Right lobe of liver (tissue), 4 donors: ENCODE measurements at regions not wholly inside any gene's neighbourhood (a gene's known extent, or its start where the extent isn't known, plus 50 kb on each side); places are given as distances from the start of the nearest gene placed in this dataset.

ENCODE experiments used
- POLR2A ChIP-seq: fragments of 450-650 bp; IDR thresholded peaks from one replicate; pipeline ENCODE4 v1.6.1; 2017; ENCODE audit warnings: antibody characterized with exemption, mild to moderate bottlenecking
- TF ChIP-seq, protein P1 (sequence below), 4 donors: fragments of 200-600 bp in 3 of 4; fragments of 450-650 bp in 1 of 4; IDR thresholded peaks; one replicate each; pipeline versions ENCODE4 v1.5.1 to v1.8.0; 2016 to 2022; ENCODE audit warnings: antibody characterized with exemption in 4 of 4, mild to moderate bottlenecking in 2 of 4
- donor health status: DM: no; HTN: no; CAD: no.
- donor health status: DM: no; HTN: no; CAD: no.
- donor health status: DM: no; HTN: yes; CAD: no.

- TF ChIP-seq, protein P1, sequence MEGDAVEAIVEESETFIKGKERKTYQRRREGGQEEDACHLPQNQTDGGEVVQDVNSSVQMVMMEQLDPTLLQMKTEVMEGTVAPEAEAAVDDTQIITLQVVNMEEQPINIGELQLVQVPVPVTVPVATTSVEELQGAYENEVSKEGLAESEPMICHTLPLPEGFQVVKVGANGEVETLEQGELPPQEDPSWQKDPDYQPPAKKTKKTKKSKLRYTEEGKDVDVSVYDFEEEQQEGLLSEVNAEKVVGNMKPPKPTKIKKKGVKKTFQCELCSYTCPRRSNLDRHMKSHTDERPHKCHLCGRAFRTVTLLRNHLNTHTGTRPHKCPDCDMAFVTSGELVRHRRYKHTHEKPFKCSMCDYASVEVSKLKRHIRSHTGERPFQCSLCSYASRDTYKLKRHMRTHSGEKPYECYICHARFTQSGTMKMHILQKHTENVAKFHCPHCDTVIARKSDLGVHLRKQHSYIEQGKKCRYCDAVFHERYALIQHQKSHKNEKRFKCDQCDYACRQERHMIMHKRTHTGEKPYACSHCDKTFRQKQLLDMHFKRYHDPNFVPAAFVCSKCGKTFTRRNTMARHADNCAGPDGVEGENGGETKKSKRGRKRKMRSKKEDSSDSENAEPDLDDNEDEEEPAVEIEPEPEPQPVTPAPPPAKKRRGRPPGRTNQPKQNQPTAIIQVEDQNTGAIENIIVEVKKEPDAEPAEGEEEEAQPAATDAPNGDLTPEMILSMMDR (IDR thresholded peaks at IDR 0.05): no peak
- no peak for TF ChIP-seq POLR2A
Observed at GRCh38 chr15:92801774-92802464, 98.2 kb upstream of the CHD2 start.
